NCI-H226 (cell line): ENCODE measurements at regions not wholly inside any gene's neighbourhood (a gene's known extent, or its start where the extent isn't known, plus 50 kb on each side); places are given as distances from the start of the nearest gene placed in this dataset.
"Not testable (repeated sequence)": the region's sequence is repeated elsewhere in the genome, so short reads cannot be mapped to it uniquely, and the experiment has no call there.

Experiments
- DNase-seq: peaks from one replicate; pipeline ENCODE4 v3.0.0-alpha.2; 2015

- DNase-seq = no peak
Observed at GRCh38 chr13:73536865-73537264, 478.1 kb downstream of the KLF5 start.

DNA sequence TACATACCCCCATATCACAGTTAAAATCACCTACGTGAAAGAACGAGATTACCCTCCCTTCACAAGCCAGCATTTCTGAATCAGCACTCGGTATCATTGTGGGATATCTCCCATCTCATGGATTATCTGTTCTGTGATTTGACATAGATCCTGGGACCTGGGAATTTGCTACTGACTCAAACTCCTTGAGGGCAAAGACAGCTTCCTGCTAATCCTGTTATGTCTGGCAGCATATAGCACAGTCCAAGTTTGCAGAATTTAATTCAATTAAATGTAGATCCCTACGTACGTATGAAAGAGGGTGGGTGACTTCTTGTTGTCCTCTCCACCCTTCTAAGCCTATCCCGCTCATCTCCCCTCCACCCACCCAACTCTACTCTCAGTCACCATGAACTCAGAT, 476.5 kb downstream of the KLF5 start:
- DNase-seq = no peak

DNA sequence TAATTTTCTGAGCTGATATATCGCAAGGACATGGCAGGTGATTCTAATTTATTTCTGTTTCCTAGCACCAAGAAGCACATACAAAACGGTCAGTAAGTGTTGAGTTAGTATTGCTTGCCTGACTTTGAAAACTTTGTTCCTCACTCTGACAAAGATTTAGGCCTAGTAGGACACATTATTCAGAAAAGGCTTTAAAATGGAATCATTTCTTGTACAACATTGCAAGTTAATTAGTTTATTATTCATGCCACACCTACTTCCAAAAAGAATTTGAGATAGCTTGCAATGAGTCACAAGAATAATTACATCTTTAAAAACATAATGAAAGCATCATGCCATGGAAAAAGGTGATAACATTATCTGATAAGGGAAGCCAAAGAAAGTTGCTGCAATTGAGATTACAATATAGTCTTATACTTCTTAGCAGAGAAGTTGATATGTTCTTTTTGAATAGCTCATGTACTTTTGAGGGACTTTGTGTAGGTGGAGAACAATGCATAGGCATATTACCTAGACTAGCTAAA, 474.2 kb downstream of the KLF5 start:
- DNase-seq = no peak

DNA sequence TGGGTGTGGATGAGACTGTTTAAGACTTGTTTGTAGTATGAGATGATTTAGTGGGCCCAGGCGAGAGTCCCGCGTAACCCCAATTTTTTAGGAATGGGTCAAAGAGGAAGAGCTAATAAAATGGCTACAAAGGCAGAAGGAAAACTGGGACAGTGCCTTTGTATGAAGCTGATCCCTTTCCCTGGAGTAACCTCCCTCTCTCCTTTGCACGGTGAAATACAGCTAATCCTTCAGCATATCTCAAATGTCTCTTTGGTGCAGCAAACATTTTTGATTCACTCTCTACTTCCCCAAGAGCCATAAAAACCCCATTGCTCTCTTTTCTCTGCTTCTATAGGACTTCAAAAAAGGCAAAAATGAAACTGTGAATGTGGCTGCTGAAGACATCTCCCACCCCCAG, 473.8 kb downstream of the KLF5 start:
- no peak for DNase-seq

- DNase-seq = no peak
Observed at GRCh38 chr13:73531014-73531413, 472.2 kb downstream of the KLF5 start.

DNA sequence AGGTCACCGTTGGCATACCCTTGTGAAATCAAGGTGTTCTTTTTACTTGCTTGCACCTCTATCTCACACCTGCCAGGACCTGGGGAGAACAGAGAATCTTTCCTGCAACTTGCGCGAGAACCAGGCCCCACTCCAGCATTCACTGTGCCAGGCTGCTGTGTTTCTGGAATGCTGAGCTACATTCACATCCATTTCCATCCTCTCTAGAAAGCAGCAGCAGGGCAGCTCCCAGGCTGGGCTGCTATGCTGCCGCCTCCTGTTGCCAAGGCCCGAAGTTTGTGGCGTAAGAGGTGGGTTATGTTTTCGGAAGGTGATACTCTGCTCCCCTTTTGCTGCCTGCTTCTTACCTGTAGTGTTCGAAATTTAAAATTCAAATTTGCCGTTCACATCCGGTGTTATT, 464.1 kb downstream of the KLF5 start:
- DNase-seq = no peak

- DNase-seq = no peak
Observed at GRCh38 chr13:73521985-73522524, 463.2 kb downstream of the KLF5 start.

- no peak for DNase-seq
Observed at GRCh38 chr13:73521290-73521624, 462.5 kb downstream of the KLF5 start.

DNA sequence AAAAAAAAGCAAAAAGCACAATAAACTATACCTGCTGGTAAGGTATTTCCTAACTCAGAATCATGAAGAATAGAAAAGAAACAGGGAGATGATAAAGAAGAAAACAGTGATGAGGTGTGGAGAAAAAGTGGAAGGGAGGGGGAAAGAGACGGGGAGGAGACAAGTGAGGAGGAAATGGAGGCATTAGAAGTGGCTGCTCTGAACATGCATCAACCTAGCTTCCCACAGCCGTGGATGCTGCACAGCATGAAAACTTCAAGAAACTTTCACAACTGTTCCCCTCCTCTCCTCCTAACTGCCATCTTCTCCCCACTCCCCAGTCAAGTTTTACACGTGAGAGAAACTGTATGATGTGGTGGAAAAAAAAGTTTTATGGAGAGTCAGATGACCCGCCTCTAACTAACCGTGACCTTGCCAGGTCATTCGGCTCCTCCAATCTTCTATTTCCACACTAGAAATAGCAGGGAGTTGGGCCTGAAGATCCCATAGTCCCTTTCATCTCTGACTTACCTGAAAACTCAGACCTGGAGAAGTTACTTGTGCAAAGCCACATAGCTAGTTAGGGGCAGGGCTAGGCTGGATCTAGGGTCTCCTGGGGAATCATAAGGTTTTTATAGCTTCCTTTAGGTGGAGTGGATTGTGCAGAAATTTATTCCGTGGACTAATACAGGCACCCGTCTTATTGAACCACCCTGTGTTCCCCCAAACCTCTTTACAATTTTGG, 461.9 kb downstream of the KLF5 start:
- no peak for DNase-seq

- not testable (repeated sequence) for DNase-seq
Observed at GRCh38 chr13:73520135-73520534, 461.3 kb downstream of the KLF5 start.

DNA sequence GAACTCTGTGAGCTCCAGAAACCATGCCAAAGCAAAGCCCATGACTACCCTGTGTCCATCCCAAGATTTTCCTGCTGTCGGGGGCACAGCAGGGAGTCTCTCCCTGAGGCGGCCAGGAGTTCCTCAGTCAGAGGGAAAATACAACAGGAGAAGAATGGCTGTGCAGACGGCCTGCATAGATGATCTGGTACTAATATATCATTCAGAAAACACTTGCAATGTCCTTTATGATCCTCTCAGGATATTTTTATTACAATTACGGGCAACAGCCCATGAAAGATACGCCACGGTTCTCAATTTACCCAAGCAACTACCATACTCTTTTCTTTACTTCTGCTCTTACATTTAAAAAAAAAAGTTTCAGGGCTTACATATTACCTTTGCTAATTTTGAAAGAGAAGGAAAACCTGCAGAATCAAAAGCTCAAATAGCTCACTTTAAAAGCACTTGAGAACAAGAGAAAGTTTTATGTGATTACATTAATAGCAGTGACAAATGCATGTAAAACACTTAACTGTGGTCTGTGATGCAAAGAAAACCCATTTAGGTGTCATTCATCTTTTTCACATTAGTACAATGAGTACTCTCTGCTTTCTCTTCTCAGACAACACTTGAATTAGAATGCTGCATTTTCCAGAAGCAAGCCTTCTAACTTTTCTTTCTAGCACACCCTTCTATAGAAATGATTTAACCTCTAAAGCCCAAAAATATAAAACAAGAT, 460.8 kb downstream of the KLF5 start:
- DNase-seq = no peak

DNA sequence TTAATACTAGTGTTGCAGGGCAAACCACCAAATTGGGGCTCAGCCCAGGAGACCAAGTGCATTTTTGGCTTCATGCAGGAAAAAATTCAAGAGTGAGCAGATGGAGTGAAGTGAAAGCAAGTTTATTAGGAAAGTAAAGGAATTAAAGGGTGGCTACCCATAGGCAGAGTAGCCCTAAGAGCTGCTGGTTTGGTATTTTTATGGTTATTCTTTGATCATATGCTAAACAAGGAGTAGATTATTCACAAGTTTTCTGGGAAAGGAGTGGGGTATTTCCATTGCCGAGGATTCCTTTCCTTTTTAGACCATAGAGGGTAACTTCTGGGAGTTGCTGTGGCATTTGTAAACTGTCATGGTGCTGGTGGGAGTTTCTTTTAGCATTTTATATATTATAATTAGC, 459.0 kb downstream of the KLF5 start:
- DNase-seq = no peak

DNA sequence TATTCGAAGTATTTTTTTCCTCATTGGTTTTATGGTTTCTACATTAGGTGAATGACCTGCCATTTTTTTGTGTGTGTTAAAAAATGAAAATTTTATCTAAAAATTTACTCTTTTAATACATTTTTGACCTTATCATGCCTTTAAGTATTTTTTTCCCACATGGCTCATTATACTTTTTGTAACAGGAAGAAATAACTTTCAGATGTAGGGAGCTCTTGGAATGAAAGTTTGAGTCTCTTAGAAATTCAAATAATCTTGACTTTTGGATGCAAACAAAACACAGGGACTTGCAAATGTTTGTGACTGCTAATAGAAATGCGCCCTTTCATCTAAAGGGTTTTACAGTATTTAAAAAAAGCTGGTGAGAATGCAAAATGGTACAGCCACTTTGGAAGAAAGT, 457.9 kb downstream of the KLF5 start:
- no peak for DNase-seq

GRCh38 chr13:73514208-73514607, 455.4 kb downstream of the KLF5 start:
- DNase-seq = no peak

GRCh38 chr13:73513751-73514150, 454.9 kb downstream of the KLF5 start:
- no peak for DNase-seq

- no peak for DNase-seq
Observed at GRCh38 chr13:73508841-73509240, 450.0 kb downstream of the KLF5 start.

GRCh38 chr13:73505376-73505890, 446.6 kb downstream of the KLF5 start:
- no peak for DNase-seq

- DNase-seq = no peak
Observed at GRCh38 chr13:73499695-73500094, 440.9 kb downstream of the KLF5 start.

DNA sequence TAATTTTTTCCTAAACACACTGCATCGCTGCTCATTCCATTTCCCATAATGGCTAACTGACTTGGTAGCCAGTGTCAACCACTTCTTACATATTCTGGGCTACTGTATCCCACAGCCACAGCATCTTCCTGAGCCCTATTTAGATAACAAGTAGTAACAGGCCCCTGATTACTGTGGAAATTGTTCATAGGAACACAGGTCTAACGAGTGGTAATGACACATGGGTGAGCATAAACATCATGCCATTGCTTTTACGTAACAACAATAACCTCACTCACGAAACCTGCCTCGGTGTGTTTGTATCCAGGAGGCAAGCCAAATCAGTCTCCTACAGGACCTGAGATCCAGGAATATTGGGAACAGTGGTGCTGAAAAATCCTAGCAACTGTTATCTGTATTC, 438.6 kb downstream of the KLF5 start:
- no peak for DNase-seq

DNA sequence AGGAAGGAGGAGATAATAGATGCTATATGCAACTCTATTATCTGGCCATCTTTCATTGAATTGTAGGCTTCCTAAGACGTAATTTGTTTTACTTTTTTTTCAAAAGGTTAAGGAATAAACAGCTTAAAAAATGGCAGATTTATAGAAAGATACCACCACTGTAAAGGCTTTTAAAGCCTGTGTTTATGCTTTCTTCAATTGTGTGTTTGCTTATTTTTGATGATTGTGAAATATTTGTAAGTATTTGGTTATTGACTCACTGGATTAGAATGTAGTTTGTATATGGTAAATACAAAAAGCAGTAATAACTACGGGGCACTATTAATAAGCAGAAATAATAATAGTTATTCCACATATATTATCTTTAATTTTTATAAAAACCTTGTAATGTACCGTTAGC, 437.9 kb downstream of the KLF5 start:
- DNase-seq = no peak

- DNase-seq = no peak
Observed at GRCh38 chr13:73492811-73493210, 434.0 kb downstream of the KLF5 start.

- DNase-seq = no peak
Observed at GRCh38 chr13:73482556-73482955, 423.8 kb downstream of the KLF5 start.

GRCh38 chr13:73481886-73482445, 423.2 kb downstream of the KLF5 start:
- no peak for DNase-seq
